ENCODE measurements at regions not wholly inside any gene's neighbourhood (a gene's known extent, or its start where the extent isn't known, plus 50 kb on each side); places are given as distances from the start of the nearest gene placed in this dataset.

GRCh38 chr4:179097741-179098140 is 1655.5 kb upstream of the AGA start:
- TF ChIP-seq CTCF (IDR thresholded peaks at IDR 0.05) = no peak
- TF ChIP-seq POLR2A (IDR thresholded peaks at IDR 0.05; ENCODE audit: low read depth) = no peak
- no peak for TF ChIP-seq EP300 (IDR thresholded peaks at IDR 0.05)

All from esophagus muscularis mucosa (tissue), 4 donors.